ENCODE measurements at regions not wholly inside any gene's neighbourhood (a gene's known extent, or its start where the extent isn't known, plus 50 kb on each side); places are given as distances from the start of the nearest gene placed in this dataset.
"Not testable (repeated sequence)": the region's sequence is repeated elsewhere in the genome, so short reads cannot be mapped to it uniquely, and the experiment has no call there.

DNA sequence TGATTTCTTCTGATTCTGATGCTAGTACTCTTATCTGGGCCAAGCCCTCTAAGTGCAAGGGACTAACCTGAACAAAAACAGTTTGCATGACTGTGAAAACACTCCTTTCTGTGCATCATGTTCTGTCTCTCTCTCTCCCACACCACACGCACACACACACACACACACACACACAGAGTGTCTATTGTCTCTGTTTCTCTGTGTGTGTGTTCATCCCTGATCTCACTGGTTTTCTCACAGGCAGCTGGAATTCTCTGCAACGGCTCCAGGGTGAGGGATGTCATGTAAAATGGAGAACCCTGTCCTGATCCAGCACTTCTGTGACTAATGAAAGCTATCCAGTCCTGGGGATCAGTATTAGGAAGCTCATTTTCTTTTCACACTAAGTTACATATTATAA lies 453.1 kb upstream of the RGMB start:
- no peak overlapping the region for H3K4me3 ChIP-seq (ENCODE audit: control insufficient read depth in 1 of 7, extremely low read depth in 1 of 7, insufficient read depth in 4 of 7, low read depth in 2 of 7, low read length in 6 of 7)
- H3K36me3 ChIP-seq (ENCODE audit: control insufficient read depth in 4 of 4, insufficient read depth in 4 of 4, low read length in 3 of 4) = no peaks in the 10 kb centered on the region
- ChIA-PET CTCF (no interaction called here), POLR2A (no interaction called here)
- DNase-seq = no peak
- H3K4me1 ChIP-seq (ENCODE audit: control extremely low read depth in 1 of 4, control insufficient read depth in 4 of 4, insufficient read depth in 4 of 4, low read length in 3 of 4) = no peaks in the 10 kb centered on the region
- no peak overlapping the region for H3K27ac ChIP-seq (ENCODE audit: insufficient read depth in 1 of 2, low read depth in 1 of 2, low read length in 2 of 2, poor library complexity in 1 of 2, severe bottlenecking in 2 of 2)
- no peaks in the 10 kb centered on the region for H3K9me3 ChIP-seq (ENCODE audit: control extremely low read depth in 1 of 5, control insufficient read depth in 4 of 5, insufficient read depth in 2 of 5, low read depth in 1 of 5, low read length in 4 of 5)
- no peaks in the 10 kb centered on the region for H3K27me3 ChIP-seq (replicated peaks in 2 of 5; ENCODE audit: control insufficient read depth in 4 of 5, insufficient read depth in 5 of 5, low read length in 4 of 5)
- 63% methylated on average over 1 of the region's 2 CpGs for WGBS (ENCODE audit: insufficient coverage)

DNA sequence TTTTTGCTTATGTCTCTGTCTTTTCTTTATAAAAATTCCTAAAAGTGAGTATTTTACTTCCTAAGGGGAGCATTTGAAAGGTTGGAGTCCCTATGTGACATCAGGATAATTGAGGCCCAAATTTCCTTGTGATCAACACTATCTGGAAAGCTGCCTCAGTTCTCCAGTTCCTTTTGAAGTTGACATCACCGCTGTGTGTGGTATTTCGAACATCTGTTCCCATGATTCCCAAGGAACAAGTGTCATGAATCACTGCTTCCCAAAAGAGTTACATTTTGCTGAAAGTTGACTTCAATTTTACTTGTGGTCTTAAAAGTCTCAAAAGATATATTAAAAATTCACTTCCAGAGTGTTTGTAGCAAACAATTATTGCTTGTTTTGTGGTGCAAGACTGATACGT lies 452.1 kb upstream of the RGMB start:
- Histone ChIP-seq H3K27ac (ENCODE audit: insufficient read depth in 1 of 2, low read depth in 1 of 2, low read length in 2 of 2, poor library complexity in 1 of 2, severe bottlenecking in 2 of 2) (no peak overlapping the region), H3K36me3 (ENCODE audit: control insufficient read depth in 4 of 4, insufficient read depth in 4 of 4, low read length in 3 of 4) (no peaks in the 10 kb centered on the region), H3K4me1 (ENCODE audit: control extremely low read depth in 1 of 4, control insufficient read depth in 4 of 4, insufficient read depth in 4 of 4, low read length in 3 of 4) (no peaks in the 10 kb centered on the region), H3K9me3 (ENCODE audit: control extremely low read depth in 1 of 5, control insufficient read depth in 4 of 5, insufficient read depth in 2 of 5, low read depth in 1 of 5, low read length in 4 of 5) (no peaks in the 10 kb centered on the region), H3K4me3 (ENCODE audit: control insufficient read depth in 1 of 7, extremely low read depth in 1 of 7, insufficient read depth in 4 of 7, low read depth in 2 of 7, low read length in 6 of 7) (no peak overlapping the region), H3K27me3 (replicated peaks in 2 of 5; ENCODE audit: control insufficient read depth in 4 of 5, insufficient read depth in 5 of 5, low read length in 4 of 5) (no peaks in the 10 kb centered on the region)
- CTCF ChIA-PET = no interaction called here
- DNase-seq = no peak
- 100% methylated on average over 2 of the region's 3 CpGs for WGBS (ENCODE audit: insufficient coverage)
- POLR2A ChIA-PET = no interaction called here

DNA sequence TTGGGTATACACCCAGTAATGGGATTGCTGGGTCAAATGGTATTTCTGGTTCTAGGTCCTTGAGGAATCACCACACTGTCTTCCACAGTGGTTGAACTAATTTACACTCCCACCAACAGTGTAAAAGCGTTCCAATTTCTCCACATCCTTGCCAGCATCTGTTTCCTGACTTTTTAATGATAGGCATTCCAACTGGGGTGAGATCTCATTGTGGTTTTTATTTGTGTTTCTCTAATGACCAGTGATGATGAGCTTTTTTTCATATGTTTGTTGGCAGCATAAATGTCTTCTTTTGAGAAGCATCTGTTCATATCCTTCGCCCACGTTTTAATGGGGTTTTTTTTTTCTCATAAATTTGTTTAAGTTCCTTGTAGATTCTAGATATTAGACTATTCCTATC lies 448.3 kb upstream of the RGMB start:
- CTCF ChIA-PET = not testable (repeated sequence)
- no CpG with 5 or more reads among the region's 3 CpGs for WGBS (ENCODE audit: insufficient coverage)

DNA sequence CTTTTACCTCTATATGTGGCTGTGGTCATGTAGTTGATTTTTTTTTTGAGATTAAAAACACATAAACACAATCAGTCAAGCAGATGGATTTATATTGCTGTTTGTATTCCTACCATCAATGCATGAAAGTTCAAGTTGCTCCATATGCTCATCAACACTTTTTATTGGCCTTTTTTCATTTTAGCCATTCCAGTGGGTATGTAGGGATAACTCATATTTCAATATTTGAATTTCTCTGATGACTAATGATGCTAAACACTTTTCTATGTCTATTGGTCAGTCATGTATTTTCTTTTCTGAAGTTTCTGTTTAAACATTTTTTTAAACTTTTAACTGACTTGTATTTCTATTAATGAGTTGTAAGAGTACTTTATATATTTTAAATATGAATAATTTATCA lies 445.4 kb upstream of the RGMB start:
- Histone ChIP-seq H3K4me3 (ENCODE audit: control insufficient read depth in 1 of 7, extremely low read depth in 1 of 7, insufficient read depth in 4 of 7, low read depth in 2 of 7, low read length in 6 of 7) (no peak overlapping the region), H3K9me3 (ENCODE audit: control extremely low read depth in 1 of 5, control insufficient read depth in 4 of 5, insufficient read depth in 2 of 5, low read depth in 1 of 5, low read length in 4 of 5) (no peaks in the 10 kb centered on the region), H3K36me3 (ENCODE audit: control insufficient read depth in 4 of 4, insufficient read depth in 4 of 4, low read length in 3 of 4) (no peaks in the 10 kb centered on the region), H3K4me1 (ENCODE audit: control extremely low read depth in 1 of 4, control insufficient read depth in 4 of 4, insufficient read depth in 4 of 4, low read length in 3 of 4) (no peaks in the 10 kb centered on the region), H3K27ac (ENCODE audit: insufficient read depth in 1 of 2, low read depth in 1 of 2, low read length in 2 of 2, poor library complexity in 1 of 2, severe bottlenecking in 2 of 2) (no peak overlapping the region), H3K27me3 (replicated peaks in 2 of 5; ENCODE audit: control insufficient read depth in 4 of 5, insufficient read depth in 5 of 5, low read length in 4 of 5) (no peaks in the 10 kb centered on the region)
- ChIA-PET CTCF (no interaction called here), POLR2A (no interaction called here)
- no peak for DNase-seq

More for the DNA sequence above, 448.3 kb upstream of the RGMB start:
- H3K36me3 ChIP-seq (ENCODE audit: control insufficient read depth in 4 of 4, insufficient read depth in 4 of 4, low read length in 3 of 4); H3K4me3 ChIP-seq (ENCODE audit: control insufficient read depth in 1 of 7, extremely low read depth in 1 of 7, insufficient read depth in 4 of 7, low read depth in 2 of 7, low read length in 6 of 7); POLR2A ChIA-PET; H3K9me3 ChIP-seq (ENCODE audit: control extremely low read depth in 1 of 5, control insufficient read depth in 4 of 5, insufficient read depth in 2 of 5, low read depth in 1 of 5, low read length in 4 of 5); H3K27me3 ChIP-seq (replicated peaks in 2 of 5; ENCODE audit: control insufficient read depth in 4 of 5, insufficient read depth in 5 of 5, low read length in 4 of 5); H3K27ac ChIP-seq (ENCODE audit: insufficient read depth in 1 of 2, low read depth in 1 of 2, low read length in 2 of 2, poor library complexity in 1 of 2, severe bottlenecking in 2 of 2); DNase-seq; H3K4me1 ChIP-seq (ENCODE audit: control extremely low read depth in 1 of 4, control insufficient read depth in 4 of 4, insufficient read depth in 4 of 4, low read length in 3 of 4): not testable (repeated sequence)

DNA sequence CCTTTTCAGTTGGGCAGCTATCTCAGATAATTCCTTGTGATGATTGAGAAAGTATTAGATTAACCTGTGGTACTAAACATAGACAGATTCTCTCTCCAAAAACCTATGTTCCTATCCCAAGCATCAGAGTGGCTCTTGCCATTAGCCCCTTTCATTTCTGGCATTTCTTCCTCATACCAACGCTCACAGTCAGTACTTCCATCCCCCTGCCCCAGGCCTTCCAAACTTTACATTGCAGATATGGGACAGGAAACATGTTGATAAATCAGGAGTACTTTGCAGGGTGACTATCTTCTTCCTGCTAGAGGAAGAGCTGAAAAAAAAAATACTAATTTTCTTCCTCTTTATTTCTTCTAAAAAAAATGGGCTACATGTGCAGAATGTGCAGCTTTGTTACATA lies 442.6 kb upstream of the RGMB start:
- no peak overlapping the region for H3K27ac ChIP-seq (ENCODE audit: insufficient read depth in 1 of 2, low read depth in 1 of 2, low read length in 2 of 2, poor library complexity in 1 of 2, severe bottlenecking in 2 of 2)
- POLR2A ChIA-PET = no interaction called here
- no CpG with 5 or more reads among the region's 1 CpG for WGBS (ENCODE audit: insufficient coverage)
- H3K4me1 ChIP-seq (ENCODE audit: control extremely low read depth in 1 of 4, control insufficient read depth in 4 of 4, insufficient read depth in 4 of 4, low read length in 3 of 4) = no peaks in the 10 kb centered on the region
- H3K9me3 ChIP-seq (ENCODE audit: control extremely low read depth in 1 of 5, control insufficient read depth in 4 of 5, insufficient read depth in 2 of 5, low read depth in 1 of 5, low read length in 4 of 5) = no peaks in the 10 kb centered on the region
- H3K4me3 ChIP-seq (ENCODE audit: control insufficient read depth in 1 of 7, extremely low read depth in 1 of 7, insufficient read depth in 4 of 7, low read depth in 2 of 7, low read length in 6 of 7) = no peak overlapping the region
- no peak for DNase-seq
- no peaks in the 10 kb centered on the region for H3K36me3 ChIP-seq (ENCODE audit: control insufficient read depth in 4 of 4, insufficient read depth in 4 of 4, low read length in 3 of 4)
- CTCF ChIA-PET = no interaction called here
- H3K27me3 ChIP-seq (replicated peaks in 2 of 5; ENCODE audit: control insufficient read depth in 4 of 5, insufficient read depth in 5 of 5, low read length in 4 of 5) = no peaks in the 10 kb centered on the region

DNA sequence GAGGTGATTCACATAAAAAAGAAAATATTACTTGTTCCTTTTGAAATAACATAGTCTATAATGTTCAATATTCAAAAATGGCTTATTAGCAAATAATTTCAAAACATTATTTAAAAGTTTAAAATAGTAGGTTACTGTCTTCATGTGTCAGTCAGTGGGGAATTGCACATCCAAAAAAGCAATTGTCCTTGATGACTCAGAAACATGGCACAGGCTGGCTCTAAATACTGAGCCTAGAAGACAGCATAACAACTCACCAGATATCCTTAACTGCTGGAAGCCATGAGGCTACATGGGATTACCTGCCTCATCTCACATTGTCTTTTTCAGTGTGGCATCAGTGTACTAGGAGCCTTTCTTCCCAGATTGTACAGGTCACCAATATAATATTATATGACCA lies 439.5 kb upstream of the RGMB start:
- no peaks in the 10 kb centered on the region for H3K36me3 ChIP-seq (ENCODE audit: control insufficient read depth in 4 of 4, insufficient read depth in 4 of 4, low read length in 3 of 4)
- CTCF ChIA-PET = no interaction called here
- no peaks in the 10 kb centered on the region for H3K27me3 ChIP-seq (replicated peaks in 2 of 5; ENCODE audit: control insufficient read depth in 4 of 5, insufficient read depth in 5 of 5, low read length in 4 of 5)
- no peaks in the 10 kb centered on the region for H3K4me1 ChIP-seq (ENCODE audit: control extremely low read depth in 1 of 4, control insufficient read depth in 4 of 4, insufficient read depth in 4 of 4, low read length in 3 of 4)
- POLR2A ChIA-PET = no interaction called here
- no peak overlapping the region for H3K27ac ChIP-seq (ENCODE audit: insufficient read depth in 1 of 2, low read depth in 1 of 2, low read length in 2 of 2, poor library complexity in 1 of 2, severe bottlenecking in 2 of 2)
- no peaks in the 10 kb centered on the region for H3K9me3 ChIP-seq (ENCODE audit: control extremely low read depth in 1 of 5, control insufficient read depth in 4 of 5, insufficient read depth in 2 of 5, low read depth in 1 of 5, low read length in 4 of 5)
- no peak overlapping the region for H3K4me3 ChIP-seq (ENCODE audit: control insufficient read depth in 1 of 7, extremely low read depth in 1 of 7, insufficient read depth in 4 of 7, low read depth in 2 of 7, low read length in 6 of 7)
- no peak for DNase-seq

DNA sequence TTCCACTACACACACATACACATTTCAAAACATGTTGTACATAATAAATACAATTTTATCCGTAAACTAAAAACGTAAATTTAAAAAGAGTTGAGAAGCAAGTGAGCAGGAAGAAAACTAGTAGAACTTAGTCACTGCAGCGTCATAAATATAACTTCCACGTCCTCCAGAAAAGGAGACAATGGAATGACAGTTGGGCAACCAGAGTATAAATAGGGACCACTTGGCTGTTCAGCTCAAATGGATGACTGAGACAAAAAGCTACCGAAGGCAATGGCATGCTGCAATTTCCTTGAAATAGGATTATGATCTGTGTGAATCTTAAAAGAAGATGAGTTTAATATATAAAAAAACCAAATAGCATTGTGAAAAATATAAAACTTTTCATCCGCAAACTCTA lies 438.5 kb upstream of the RGMB start:
- no peak overlapping the region for H3K4me3 ChIP-seq (ENCODE audit: control insufficient read depth in 1 of 7, extremely low read depth in 1 of 7, insufficient read depth in 4 of 7, low read depth in 2 of 7, low read length in 6 of 7)
- H3K4me1 ChIP-seq (ENCODE audit: control extremely low read depth in 1 of 4, control insufficient read depth in 4 of 4, insufficient read depth in 4 of 4, low read length in 3 of 4) = no peaks in the 10 kb centered on the region
- DNase-seq = no peak
- ChIA-PET POLR2A (no interaction called here), CTCF (interaction anchor here (1.1 kb wide), 1 partner anchor 69 kb away, joined by 3 read pairs; no protein-coding TSS in a partner anchor)
- no peaks in the 10 kb centered on the region for H3K27me3 ChIP-seq (replicated peaks in 2 of 5; ENCODE audit: control insufficient read depth in 4 of 5, insufficient read depth in 5 of 5, low read length in 4 of 5)
- H3K9me3 ChIP-seq (ENCODE audit: control extremely low read depth in 1 of 5, control insufficient read depth in 4 of 5, insufficient read depth in 2 of 5, low read depth in 1 of 5, low read length in 4 of 5) = no peaks in the 10 kb centered on the region
- 98% methylated on average over 4 of the region's 6 CpGs for WGBS (ENCODE audit: insufficient coverage)
- no peak overlapping the region for H3K27ac ChIP-seq (ENCODE audit: insufficient read depth in 1 of 2, low read depth in 1 of 2, low read length in 2 of 2, poor library complexity in 1 of 2, severe bottlenecking in 2 of 2)
- no peaks in the 10 kb centered on the region for H3K36me3 ChIP-seq (ENCODE audit: control insufficient read depth in 4 of 4, insufficient read depth in 4 of 4, low read length in 3 of 4)

Data from common myeloid progenitor, CD34-positive (primary cell).